Activated CD4-positive, alpha-beta T cell treated with anti-CD3 and anti-CD28 coated beads, Interleukin-2, amount 10 ng/mL, durations not matched to agents 7 days and 5 days (primary cell): ENCODE measurements at regions not wholly inside any gene's neighbourhood (a gene's known extent, or its start where the extent isn't known, plus 50 kb on each side); places are given as distances from the start of the nearest gene placed in this dataset.

ENCODE experiments used
- CTCF ChIA-PET: fragments of 350-600 bp; sonication (Branson Sonifier 250); formaldehyde crosslinking; loops from one replicate; lab custom pipeline; 2021; ENCODE audit warnings: antibody characterized with exemption; lab: Charles Lee
- POLR2A ChIA-PET: fragments of 350-600 bp; sonication (Branson Sonifier 250); formaldehyde crosslinking; loops from one replicate; lab custom pipeline; 2021; ENCODE audit warnings: antibody characterized with exemption; lab: Charles Lee
- DNase-seq: peaks from one replicate; pipeline ENCODE4 v3.0.0-alpha.2; 2020
- H3K27ac Mint-ChIP-seq: one replicate; pipeline ENCODE4 v1.8.0; 2021; ENCODE audit warnings: mild to moderate bottlenecking, moderate library complexity, mixed read lengths
- H3K27me3 Mint-ChIP-seq: one replicate; pipeline ENCODE4 v1.8.0; 2021; ENCODE audit warnings: mixed read lengths
- H3K36me3 Mint-ChIP-seq: one replicate; pipeline ENCODE4 v1.8.0; 2021; ENCODE audit warnings: low read depth, mixed read lengths
- H3K4me1 Mint-ChIP-seq: one replicate; pipeline ENCODE4 v1.8.0; 2021; ENCODE audit warnings: mixed read lengths
- H3K4me3 Mint-ChIP-seq: one replicate; pipeline ENCODE4 v1.8.0; 2021; ENCODE audit warnings: mild to moderate bottlenecking, moderate library complexity, mixed read lengths
- H3K9me3 Mint-ChIP-seq: one replicate; pipeline ENCODE4 v1.8.0; 2021; ENCODE audit warnings: mixed read lengths

GRCh38 chr12:32031109-32031508 is 71.9 kb downstream of the RESF1 start:
- Mint-ChIP-seq H3K4me3 (no peak overlapping the region), H3K36me3 (no peaks in the 10 kb centered on the region), H3K9me3 (no peaks in the 10 kb centered on the region), H3K27ac (no peak overlapping the region), H3K4me1 (peaks cover 12% of the 10 kb centered on the region), H3K27me3 (no peaks in the 10 kb centered on the region)
- CTCF ChIA-PET, result interaction anchor here (1.2 kb wide), 1 partner anchor 29 kb away, joined by 3 read pairs; no protein-coding TSS in a partner anchor
- DNase-seq, result no peak
- POLR2A ChIA-PET, result no interaction called here

- POLR2A ChIA-PET, result interaction anchor here (0.7 kb wide), 1 partner anchor 150 kb away, joined by 3 read pairs; no protein-coding TSS in a partner anchor
- DNase-seq, result no peak
- peaks cover 2% of the 10 kb centered on the region for H3K4me1 Mint-ChIP-seq
- H3K27ac Mint-ChIP-seq, result no peak overlapping the region
- no peak overlapping the region for H3K4me3 Mint-ChIP-seq
- CTCF ChIA-PET, result interaction anchor here (0.5 to 1.2 kb wide), 2 partner anchors 28 to 379 kb away, joined by 3 to 6 read pairs; no protein-coding TSS in a partner anchor
- H3K27me3 Mint-ChIP-seq, result no peaks in the 10 kb centered on the region
- no peaks in the 10 kb centered on the region for H3K9me3 Mint-ChIP-seq
- no peaks in the 10 kb centered on the region for H3K36me3 Mint-ChIP-seq
These were observed 73.1 kb downstream of the RESF1 start for GRCh38 chr12:32032205-32032810.

- ChIA-PET CTCF (interaction anchor here (0.6 kb wide), 1 partner anchor 199 kb away, joined by 3 read pairs; no protein-coding TSS in a partner anchor), POLR2A (interaction anchor here (0.8 kb wide), 1 partner anchor 264 kb away, joined by 3 read pairs; no protein-coding TSS in a partner anchor)
- Mint-ChIP-seq H3K4me1 (no peaks in the 10 kb centered on the region), H3K9me3 (no peaks in the 10 kb centered on the region), H3K27me3 (no peaks in the 10 kb centered on the region), H3K27ac (peak overlapping the region; percentile 26), H3K36me3 (no peaks in the 10 kb centered on the region), H3K4me3 (no peak overlapping the region)
- no peak for DNase-seq
These were observed 73.2 kb upstream of the BICD1 start for GRCh38 chr12:32033406-32033805.

GRCh38 chr12:32034045-32034444 is 72.6 kb upstream of the BICD1 start:
- H3K27ac Mint-ChIP-seq, result no peak overlapping the region
- no peaks in the 10 kb centered on the region for H3K9me3 Mint-ChIP-seq
- no peaks in the 10 kb centered on the region for H3K36me3 Mint-ChIP-seq
- DNase-seq, result no peak
- ChIA-PET CTCF (no interaction called here), POLR2A (no interaction called here)
- H3K4me1 Mint-ChIP-seq, result no peaks in the 10 kb centered on the region
- H3K4me3 Mint-ChIP-seq, result no peak overlapping the region
- no peaks in the 10 kb centered on the region for H3K27me3 Mint-ChIP-seq

GRCh38 chr12:32036477-32037263 is 70.0 kb upstream of the BICD1 start:
- H3K4me3 Mint-ChIP-seq, result no peak overlapping the region
- ChIA-PET POLR2A (interaction anchor here (0.6 kb wide), 1 partner anchor 317 kb away, joined by 4 read pairs; no protein-coding TSS in a partner anchor), CTCF (interaction anchor here (0.7 to 1.9 kb wide), 6 partner anchors 9 to 93 kb away, joined by 3 to 6 read pairs (median 4); no protein-coding TSS in a partner anchor)
- H3K27ac Mint-ChIP-seq, result no peak overlapping the region
- no peaks in the 10 kb centered on the region for H3K4me1 Mint-ChIP-seq
- H3K9me3 Mint-ChIP-seq, result peaks cover 3% of the 10 kb centered on the region
- DNase-seq, result no peak
- no peaks in the 10 kb centered on the region for H3K27me3 Mint-ChIP-seq
- no peaks in the 10 kb centered on the region for H3K36me3 Mint-ChIP-seq

- Mint-ChIP-seq H3K4me1 (no peaks in the 10 kb centered on the region), H3K27ac (no peak overlapping the region), H3K27me3 (no peaks in the 10 kb centered on the region), H3K4me3 (no peak overlapping the region), H3K36me3 (peaks cover 6% of the 10 kb centered on the region), H3K9me3 (peaks cover 18% of the 10 kb centered on the region)
- no peak for DNase-seq
- ChIA-PET POLR2A (no interaction called here), CTCF (interaction anchor here (0.7 to 2.4 kb wide), 3 partner anchors 11 to 386 kb away, joined by 3 to 7 read pairs (median 6); no protein-coding TSS in a partner anchor)
These were observed 67.3 kb upstream of the BICD1 start for GRCh38 chr12:32039347-32039746.

GRCh38 chr12:32039917-32040575 is 66.6 kb upstream of the BICD1 start:
- Mint-ChIP-seq H3K36me3 (peaks cover 6% of the 10 kb centered on the region), H3K27ac (no peak overlapping the region), H3K9me3 (peaks cover 20% of the 10 kb centered on the region), H3K4me3 (no peak overlapping the region), H3K4me1 (no peaks in the 10 kb centered on the region), H3K27me3 (no peaks in the 10 kb centered on the region)
- DNase-seq, result no peak
- ChIA-PET POLR2A (no interaction called here), CTCF (interaction anchor here (2.1 to 2.4 kb wide), 2 partner anchors 10 to 387 kb away, joined by 6 to 7 read pairs; no protein-coding TSS in a partner anchor)

GRCh38 chr12:32043928-32044549 is 62.6 kb upstream of the BICD1 start:
- H3K9me3 Mint-ChIP-seq, result peaks cover 25% of the 10 kb centered on the region
- no peak for DNase-seq
- no peak overlapping the region for H3K27ac Mint-ChIP-seq
- no peak overlapping the region for H3K4me3 Mint-ChIP-seq
- H3K4me1 Mint-ChIP-seq, result peaks cover 5% of the 10 kb centered on the region
- CTCF ChIA-PET, result no interaction called here
- POLR2A ChIA-PET, result no interaction called here
- H3K27me3 Mint-ChIP-seq, result no peaks in the 10 kb centered on the region
- H3K36me3 Mint-ChIP-seq, result peaks cover 8% of the 10 kb centered on the region

- POLR2A ChIA-PET, result no interaction called here
- Mint-ChIP-seq H3K4me1 (peaks cover 5% of the 10 kb centered on the region), H3K36me3 (peaks cover 8% of the 10 kb centered on the region), H3K27ac (no peak overlapping the region), H3K4me3 (no peak overlapping the region), H3K9me3 (peaks cover 19% of the 10 kb centered on the region), H3K27me3 (no peaks in the 10 kb centered on the region)
- DNase-seq, result no peak
- CTCF ChIA-PET, result interaction anchor here (0.6 kb wide), 1 partner anchor 360 kb away, joined by 3 read pairs; no protein-coding TSS in a partner anchor
These were observed 59.1 kb upstream of the BICD1 start for GRCh38 chr12:32047357-32048212.

- CTCF ChIA-PET, result no interaction called here
- Mint-ChIP-seq H3K4me3 (no peak overlapping the region), H3K27me3 (no peaks in the 10 kb centered on the region), H3K9me3 (peaks cover 15% of the 10 kb centered on the region), H3K4me1 (peaks cover 5% of the 10 kb centered on the region), H3K36me3 (peaks cover 10% of the 10 kb centered on the region), H3K27ac (no peak overlapping the region)
- POLR2A ChIA-PET, result no interaction called here
- DNase-seq, result no peak
These were observed 57.9 kb upstream of the BICD1 start for GRCh38 chr12:32048791-32049190.

- H3K4me1 Mint-ChIP-seq, result peaks cover 5% of the 10 kb centered on the region
- H3K36me3 Mint-ChIP-seq, result peaks cover 5% of the 10 kb centered on the region
- H3K9me3 Mint-ChIP-seq, result peaks cover 14% of the 10 kb centered on the region
- ChIA-PET POLR2A (no interaction called here), CTCF (interaction anchor here (0.6 to 2.0 kb wide), 4 partner anchors 10 to 25 kb away, joined by 3 to 7 read pairs (median 4); no protein-coding TSS in a partner anchor)
- no peak overlapping the region for H3K27ac Mint-ChIP-seq
- no peaks in the 10 kb centered on the region for H3K27me3 Mint-ChIP-seq
- H3K4me3 Mint-ChIP-seq, result no peak overlapping the region
- DNase-seq, result no peak
These were observed 56.7 kb upstream of the BICD1 start for GRCh38 chr12:32049956-32050355.
